EH (cell line): ENCODE measurements at regions not wholly inside any gene's neighbourhood (a gene's known extent, or its start where the extent isn't known, plus 50 kb on each side); places are given as distances from the start of the nearest gene placed in this dataset.

Experiments
- DNase-seq: peaks from one replicate; pipeline ENCODE4 v3.0.0-alpha.2; 2015; ENCODE audit warnings: low read depth

DNA sequence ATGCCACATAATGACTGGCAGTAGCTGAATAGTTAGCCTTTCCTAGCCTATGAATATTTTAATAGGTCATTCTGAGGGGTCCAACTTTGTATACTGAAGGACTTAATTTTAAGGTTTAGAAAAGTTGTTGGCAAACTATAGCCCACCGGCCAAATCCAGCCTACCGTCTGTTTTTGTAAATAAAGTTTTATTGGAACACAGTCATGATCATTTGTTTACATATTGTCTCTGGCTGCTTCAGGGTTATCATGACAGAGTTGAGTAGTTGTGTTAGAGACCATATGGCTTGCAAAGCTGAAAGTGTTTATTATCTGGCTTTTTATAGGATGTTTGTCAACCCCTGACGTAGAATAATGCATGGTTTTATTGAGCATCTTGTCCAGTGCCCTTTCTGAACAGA lies 73.4 kb downstream of the NTMT2 start:
- DNase-seq: no peak

DNA sequence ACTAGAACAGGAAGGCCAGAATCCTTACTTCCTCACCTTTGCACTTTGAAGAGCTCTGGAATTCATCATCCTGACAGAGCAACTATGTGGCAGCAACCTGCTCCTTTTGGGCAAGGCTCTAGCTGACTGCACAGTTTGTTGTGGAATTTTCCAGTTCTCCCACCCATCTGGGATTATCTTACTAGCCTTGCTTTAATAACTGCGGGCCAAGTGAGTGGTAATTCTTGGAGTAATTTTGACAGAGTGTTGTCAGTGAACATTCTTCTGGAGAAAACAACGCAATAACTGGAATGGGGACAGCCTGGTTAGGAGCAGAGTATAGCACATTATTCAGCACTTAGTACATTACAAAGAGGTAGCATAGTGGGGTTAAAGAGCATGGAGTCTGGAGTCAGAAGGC lies 75.3 kb downstream of the NTMT2 start:
- DNase-seq: peak; percentile 33

DNA sequence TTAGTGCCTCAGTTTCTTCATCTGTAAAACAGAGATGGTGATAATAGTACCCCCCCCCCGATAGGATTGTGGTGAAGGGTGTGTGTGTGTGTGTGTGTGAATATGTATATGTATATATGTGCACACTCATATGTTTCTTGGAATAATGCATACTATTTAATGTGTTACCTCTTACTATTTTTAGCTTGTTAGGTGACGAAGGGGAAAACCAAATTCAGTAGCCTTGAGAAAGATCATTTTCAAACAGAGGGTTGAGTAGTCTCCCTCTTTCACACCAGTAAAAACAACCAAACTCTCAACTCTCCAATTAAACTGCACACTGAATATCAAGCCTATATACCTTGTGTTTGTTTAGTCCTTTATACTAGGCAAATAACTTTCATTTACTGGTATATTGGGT lies 75.7 kb downstream of the NTMT2 start:
- no peak for DNase-seq

DNA sequence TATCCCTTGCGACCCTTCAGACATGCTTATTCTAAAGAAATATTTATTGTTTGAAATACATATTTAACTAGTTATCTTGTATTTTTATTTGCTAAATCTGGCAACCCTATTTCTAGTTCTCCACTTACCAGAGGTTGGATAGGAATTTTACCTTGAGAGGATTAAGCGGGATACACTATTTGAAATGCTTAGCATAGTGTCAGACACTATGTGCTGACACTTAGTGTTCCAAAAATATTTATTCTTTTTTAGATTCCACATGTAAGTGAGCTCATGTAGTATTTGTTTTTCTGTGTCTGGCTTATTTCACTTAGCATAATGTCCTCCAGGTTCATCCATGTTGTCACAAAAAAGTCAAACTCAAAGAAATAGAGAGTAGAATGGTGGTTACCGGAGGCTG lies 78.7 kb downstream of the NTMT2 start:
- DNase-seq: no peak

DNA sequence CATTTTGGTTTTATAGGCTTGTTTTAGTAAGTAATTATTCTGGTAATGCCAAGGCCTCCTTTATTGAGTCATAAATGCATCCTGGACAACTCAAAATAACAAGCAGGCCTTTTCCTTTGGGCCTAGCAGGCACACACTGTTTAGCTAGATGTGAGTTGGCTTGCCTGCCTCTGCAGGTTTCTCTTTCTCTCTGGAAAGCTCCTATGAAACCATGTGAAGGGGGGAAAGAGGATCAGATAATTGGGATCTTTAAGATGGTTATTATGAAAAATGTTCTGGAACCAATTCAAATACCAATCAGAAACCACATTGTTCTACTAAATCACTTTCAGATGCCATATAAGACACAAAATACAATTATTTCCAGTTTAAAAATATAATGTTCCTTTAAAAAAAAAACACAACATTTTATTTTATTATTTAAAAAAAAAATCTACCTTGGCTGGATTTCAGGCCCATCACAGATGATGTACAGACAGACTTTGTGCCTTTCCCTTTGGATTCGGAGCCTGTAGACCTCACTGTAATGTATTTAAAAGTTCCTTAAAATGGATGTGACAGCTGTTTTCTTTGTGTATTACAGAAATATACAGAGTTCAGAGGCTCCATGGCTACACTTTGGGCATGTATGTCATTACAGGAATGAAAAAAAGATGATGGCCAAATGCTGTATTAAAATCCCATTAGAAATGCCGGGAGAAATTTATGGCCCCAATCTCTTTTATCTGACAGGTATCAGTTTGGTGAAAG lies 80.2 kb downstream of the NTMT2 start:
- DNase-seq: peak; percentile 73

DNA sequence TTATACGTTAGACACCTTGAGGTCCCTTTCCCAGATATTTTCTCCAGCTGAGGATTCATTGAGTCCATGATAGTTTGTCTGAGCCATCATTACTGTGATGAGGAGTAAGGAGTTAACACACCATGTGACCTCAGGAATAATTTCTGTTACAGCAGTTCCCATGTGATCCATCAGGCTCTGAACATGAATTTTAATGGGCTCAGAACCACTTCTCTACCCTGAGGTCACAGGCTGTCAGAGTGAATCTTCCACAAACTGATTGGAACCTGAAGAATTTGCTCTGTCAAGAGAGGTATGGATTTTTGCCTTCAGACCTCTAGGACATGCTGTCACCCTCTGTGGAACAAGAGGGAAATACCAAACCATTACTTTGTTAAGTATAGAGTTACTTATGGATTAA lies 81.0 kb downstream of the NTMT2 start:
- DNase-seq: peak; percentile 9

DNA sequence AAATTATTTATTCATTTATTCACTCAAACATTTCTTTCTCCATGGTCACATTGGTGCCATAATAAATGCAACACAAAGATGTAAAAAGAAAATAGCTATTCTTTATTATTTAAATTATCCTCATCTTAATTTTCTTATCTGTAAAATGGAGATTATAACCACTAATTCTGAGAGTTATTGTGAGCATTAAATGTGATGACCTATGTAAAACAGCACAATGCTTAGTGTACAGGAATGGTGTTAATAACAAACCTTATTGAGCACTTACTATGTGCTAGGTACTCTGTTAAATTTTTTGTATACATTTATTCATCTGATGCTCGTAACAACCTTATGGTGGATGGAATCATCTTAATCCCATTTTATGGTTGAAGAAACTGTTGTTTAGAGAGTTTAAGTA lies 84.6 kb downstream of the NTMT2 start:
- DNase-seq: no peak

DNA sequence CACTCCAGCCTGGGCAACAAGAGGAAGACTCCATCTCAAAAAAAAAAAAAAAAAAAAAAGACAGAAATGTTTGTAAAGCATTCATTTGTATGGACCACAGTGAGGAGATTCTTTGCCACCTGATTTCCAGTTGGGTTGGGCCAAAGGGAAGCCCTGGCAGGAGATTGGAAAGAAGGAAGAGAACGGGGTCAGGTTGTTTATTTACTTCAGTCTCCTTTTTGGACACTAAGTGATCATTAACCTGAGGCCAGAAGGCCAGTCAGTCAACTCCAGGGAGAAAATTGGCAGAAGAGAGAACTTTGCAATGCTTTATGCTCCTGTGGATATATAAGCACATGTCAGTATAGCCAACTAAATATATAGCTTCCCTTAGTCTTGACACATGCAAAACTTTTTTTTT lies 85.9 kb downstream of the NTMT2 start:
- DNase-seq: no peak

DNA sequence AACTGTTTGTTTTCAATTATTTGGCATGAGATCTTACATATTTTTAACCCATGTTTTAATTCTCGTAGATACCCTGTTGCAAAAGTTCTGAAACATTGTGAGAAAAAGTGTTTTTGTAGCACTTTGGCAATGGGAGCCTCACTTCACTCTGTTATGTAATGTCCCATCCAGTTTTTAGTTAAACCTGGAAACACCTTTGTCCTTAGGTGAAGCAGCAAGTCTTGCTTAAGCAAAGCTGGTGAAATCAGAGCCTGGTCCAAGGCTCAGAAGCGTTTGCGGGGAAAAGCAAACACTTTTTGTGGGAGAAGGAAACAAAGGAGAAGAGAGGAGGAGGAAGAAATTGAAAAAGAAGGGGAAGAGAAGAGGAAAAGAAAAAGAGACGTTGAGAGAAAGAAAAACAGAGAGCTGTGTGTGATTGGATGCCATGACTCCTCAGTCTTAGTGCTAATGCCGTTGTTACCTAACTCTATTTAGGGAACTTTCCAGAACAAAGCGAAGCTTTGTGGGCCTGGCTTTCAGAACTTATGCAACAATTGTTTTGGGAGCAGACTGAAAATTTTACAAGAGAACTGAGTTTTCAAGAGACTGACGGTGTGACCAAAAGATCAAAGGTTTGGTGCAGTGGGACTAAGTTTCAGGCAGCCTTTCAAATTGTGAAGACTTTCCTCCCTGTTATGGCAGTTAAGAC lies 93.1 kb downstream of the NTMT2 start:
- DNase-seq: no peak

DNA sequence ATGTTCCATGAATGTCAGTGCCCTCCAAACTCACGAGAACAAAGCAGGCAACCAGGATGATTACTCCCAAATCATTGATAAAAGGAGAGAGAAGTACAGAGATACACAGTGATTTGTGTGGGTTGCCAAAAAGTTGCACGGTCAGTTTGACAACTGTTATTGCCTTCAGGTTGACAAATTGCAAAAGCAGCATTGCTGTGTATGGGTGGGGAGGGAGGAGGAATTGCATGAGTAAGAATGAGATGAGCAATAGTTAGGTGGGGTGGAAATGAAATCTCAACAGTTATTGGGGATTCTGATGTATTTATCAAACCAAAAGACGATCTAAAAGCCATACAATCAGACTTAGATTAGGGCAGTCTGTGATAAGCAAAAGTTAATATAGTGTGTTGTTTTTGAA lies 93.7 kb downstream of the NTMT2 start:
- DNase-seq: no peak

DNA sequence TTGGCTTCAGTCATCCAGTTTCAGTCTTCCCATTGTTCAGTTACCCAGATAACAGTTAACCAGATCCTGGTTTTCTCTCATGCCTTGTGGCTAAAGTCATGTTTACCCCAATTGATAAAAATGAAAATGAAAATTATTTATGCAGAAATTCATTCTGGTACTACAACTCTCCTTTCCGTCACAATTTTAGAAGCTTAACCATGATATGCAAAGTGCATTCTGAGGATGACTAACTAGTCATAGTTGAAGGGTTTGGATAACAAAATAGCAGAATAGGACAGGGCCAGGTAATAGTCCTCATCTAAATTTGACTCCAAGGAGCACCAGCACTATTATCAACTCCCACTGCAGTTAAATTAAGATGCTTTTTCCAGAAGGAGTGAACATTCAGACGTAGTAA lies 94.7 kb downstream of the NTMT2 start:
- DNase-seq: no peak

DNA sequence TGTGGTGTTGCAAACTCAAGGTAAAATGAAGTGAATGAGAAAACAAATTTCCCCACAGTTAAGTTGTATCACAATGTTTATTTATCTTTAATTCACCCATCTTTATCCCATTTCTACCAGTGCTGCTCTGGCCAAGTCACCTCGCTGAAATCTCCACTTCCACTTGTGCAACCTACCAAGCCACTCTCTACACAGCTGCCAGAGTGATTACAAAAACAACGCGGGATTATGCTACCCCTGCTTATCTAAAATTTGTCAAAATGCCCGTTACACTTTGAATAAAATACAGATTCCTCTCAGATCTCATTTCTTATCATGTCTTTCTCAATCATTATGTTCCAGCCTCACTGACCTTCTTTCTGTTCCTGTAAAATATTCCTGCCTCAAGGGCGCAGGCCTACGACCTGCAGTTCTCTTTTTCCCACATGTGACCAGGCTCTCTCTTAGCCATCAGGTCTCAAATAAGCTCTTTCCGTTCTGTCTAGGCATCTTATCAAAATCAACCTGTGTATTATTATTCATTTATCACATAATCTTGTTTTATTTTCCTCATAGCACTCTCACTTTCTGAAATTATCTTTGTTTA lies 95.6 kb downstream of the NTMT2 start:
- DNase-seq: peak; percentile 37

DNA sequence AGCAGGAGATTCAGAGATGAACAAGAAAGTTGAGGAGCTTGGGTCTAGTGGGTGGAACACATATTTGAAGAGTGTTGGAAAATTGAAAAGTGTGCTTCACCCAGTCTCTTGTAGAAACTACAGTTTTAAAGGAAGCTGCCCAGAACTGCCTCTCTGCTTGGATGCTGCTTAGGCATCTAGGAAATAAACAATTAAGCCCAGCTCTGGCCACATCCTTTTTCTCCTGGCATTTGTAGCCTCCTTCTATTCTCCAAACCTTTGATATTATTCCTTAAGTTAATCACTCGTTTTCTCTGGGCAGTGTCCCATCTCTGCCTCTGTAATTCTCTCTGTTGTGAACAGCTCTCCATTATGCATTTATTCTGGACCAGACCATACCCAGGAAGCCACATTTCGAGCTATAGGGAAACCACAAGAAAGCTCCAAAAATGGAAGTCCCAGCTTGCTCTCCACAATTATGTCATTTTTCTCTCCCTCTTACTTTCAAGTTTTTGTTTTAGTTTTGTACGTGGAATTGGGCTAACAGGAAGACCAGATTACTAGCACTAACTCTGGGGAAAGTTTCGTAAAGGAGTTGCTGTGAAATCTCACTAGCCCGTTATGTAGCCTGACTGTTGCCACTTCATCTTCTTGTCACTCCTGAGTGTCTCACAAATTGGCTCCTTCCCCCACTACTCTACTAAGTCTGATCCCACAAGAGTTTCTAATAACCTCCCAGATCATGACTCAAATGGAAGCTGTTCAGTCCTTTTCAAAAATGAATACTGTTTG lies 102.2 kb downstream of the NTMT2 start:
- no peak for DNase-seq

DNA sequence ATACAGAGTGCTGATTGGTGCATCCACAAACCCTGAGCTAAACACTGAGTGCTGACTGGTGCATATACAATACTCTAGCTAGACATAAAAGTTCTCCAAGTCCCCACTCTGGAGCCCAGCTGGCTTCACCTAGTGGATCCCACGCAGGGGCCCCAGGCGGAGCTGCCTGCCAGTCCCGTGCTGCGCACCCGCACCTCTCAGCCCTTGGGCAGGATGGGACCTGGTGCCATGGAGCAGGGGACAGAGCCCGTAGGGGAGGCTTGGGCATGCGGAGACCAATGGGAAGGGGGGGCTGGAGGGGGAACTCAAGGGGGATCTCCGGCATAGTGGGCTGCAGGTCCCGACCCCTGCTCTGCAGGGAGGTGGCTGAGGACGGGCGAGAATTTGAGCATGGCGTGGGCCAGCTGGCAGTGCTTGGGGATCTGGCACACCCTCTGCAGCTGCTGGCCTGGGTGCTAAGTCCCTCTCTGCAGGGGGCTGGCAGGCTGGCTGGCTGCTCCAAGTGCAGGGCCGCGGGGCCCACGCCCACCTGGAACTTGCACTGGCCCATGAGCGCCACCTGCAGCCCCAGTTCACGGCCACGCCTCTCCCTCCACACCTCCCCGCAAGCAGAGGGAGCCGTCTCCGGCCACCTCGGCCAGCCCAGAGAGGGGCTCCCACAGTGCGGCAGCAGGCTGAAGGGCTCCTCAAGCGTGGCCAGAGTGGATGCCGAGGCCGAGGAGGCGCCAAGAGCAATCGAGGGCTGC lies 104.9 kb downstream of the NTMT2 start:
- no peak for DNase-seq

DNA sequence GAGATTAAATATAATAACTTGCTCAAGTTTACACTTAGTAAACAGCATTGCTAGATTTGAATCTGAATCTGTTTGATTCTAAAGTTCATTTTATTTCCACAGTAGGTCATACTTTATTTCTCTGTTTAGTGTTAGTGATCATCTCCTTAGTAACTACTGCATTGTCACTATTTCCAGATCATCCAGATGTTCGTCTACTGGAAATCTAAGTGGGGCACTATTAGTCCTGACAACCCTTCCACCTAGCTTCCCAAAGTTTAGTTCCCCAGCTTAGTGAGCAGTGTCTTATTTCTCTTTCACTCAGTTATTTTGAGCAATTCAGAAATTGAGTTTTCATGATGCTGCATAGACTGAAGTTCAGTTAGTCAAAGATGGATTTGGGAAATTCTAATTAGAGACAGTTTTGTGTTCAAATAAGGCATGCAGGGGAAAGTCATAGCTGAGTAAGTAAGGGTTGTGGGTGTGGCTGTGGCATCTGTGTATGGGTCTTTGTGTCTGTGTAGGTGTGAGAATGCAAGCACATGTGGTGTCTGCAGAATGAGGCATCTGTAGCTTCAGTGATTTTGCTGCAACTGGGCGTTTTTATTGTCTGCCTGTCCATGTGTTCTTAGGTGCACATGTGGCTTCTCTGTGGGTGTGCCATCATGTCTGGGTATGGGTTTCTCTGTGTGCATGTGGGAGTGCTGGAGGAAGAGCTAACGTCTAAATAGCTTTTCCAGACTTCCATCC lies 107.3 kb downstream of the NTMT2 start:
- no peak for DNase-seq

DNA sequence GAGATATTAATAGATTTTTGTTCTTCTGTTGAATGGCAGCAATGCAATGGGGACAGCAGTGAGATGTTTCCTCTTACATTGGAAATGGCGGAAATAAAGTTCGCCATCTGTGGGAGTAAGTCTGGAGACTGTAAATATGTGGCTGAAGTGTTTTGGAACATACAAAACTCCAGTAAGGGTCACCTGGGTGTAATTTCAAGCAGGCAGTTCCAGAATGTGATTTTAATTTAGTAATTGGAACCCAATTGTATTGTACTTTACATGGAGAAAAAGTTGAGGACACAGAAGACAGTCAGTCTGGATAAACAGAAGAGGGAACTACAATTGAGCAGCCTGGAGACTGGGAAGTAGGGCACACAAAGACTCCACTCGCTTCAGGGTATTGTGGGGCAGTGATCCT lies 108.6 kb downstream of the NTMT2 start:
- DNase-seq: no peak

DNA sequence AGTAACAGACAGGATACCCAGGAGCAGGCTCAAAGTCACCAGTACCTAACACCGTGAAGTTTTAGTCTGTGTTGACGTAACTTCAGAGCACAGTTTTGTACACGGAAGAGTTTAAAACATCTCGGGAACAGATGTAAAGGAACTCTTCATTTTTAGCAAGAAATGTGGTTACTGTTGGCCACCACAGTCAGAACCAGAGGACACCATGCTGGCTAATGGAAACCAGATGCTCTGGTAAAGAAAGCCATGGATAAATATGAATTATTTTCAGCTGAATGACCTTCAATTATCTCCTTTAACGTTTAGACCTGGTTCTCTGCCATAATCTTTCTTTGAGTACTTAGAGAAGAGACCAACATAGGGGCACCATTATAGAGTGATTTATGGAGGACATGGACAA lies 115.9 kb downstream of the NTMT2 start:
- peak; percentile 78 for DNase-seq

DNA sequence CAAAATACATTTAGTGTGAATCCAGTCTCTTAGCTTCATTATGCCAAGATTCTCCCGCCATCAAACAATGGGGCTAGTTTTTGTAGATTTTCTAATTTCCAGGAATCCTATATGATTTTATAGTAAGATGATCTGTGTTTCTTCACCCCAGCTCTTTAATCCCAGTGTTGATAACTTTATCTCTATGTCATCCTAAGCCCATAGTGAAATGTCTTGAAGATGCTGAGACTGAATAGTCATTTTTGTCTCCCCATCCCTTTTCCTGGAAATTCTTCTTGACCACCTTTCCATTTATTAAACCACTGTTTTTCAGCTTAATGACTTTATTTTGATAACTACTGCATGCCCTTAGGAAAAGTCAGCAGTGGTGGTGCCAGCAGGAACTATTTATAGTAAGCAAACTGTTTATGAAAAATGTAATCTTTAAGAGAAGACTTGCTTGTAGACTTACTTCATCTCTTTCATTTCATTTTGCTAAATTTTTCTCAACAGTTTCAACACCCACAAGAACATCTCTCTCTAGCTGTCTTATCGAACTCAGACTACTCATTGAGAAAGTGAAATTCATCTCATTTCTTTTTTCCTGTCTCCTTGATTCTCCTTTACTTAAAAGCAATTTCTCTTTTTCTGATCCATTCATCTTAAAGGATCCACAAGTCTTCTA lies 116.6 kb downstream of the NTMT2 start:
- peak; percentile 23 for DNase-seq

DNA sequence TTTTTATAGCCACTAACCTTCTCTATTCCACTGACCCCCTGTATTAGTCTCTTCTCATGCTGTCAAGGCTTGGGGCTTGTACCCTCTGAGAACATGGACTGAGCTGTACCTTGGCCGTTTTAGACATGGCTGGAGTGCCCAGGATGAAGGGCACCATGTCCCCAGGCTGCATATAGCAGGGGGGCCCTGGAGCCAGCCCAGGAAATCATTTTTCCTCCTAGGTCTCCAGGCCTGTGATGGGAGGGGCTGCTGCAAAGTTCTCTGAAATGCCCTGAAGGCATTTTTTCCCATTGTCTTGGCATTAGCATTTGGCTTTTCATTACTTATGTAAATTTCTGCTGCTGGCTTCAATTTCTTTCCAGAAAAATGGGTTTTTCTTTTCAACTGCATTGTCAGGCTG lies 119.5 kb downstream of the NTMT2 start:
- no peak for DNase-seq

DNA sequence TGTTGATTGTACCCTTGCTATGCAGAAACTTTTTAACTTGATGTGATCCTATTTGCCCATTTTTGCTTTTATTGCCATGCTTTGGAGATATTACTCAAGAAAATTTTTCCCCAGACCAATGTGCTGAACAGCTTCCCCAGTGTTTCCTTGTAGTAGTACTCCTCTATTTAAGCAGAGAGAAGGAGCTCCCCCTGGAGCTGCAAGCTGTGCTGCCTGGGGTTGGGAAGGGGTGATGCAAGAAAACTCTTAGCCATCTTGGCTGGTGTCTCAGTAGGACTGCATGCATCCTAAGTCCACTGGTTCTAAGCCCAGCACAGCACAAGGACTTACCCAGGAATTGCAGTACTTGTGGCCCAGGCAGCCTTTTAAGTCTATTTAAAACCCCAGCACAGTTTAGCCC lies 121.6 kb downstream of the NTMT2 start:
- DNase-seq: no peak
